ENCODE measurements at regions not wholly inside any gene's neighbourhood (a gene's known extent, or its start where the extent isn't known, plus 50 kb on each side); places are given as distances from the start of the nearest gene placed in this dataset.
"Not testable (repeated sequence)": the region's sequence is repeated elsewhere in the genome, so short reads cannot be mapped to it uniquely, and the experiment has no call there.

GRCh38 chr1:165147799-165148198 lies 208.7 kb downstream of the LMX1A start:
- no peak for DNase-seq

DNA sequence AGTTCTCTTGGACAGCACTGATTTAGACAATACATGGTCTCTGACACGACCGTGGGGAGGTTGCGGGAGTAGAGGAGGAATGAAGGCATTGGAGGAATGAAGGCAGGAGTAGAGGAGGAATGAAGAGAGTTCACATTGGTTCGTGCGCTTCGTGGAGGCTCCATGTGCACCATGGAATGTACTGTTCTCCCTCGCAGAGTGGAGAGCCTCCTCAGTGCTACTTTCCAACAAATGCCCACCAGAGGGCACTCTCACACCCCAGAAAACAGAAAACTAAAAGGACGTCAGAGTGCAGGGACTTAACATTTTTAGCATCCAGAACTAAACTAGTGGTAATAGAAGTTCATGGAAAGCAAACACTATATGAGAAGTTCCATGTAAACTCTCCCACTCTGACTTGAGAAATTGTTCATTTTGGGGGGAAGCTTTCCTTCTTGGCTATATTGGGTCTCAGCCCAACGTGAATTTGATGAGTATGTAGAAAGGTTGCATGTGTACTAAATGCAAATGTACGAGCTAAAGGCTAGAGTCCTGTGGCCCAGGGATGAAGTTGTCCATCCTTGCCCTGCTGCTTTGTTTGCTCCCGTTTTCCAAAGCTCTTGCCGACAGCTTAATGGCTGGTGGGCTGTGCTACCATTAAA lies 211.6 kb downstream of the LMX1A start:
- DNase-seq: peak; percentile 82

GRCh38 chr1:165143437-165144065 lies 213.0 kb downstream of the LMX1A start:
- DNase-seq: no peak

- no peak for DNase-seq
Observed at GRCh38 chr1:165138960-165139359, 217.6 kb downstream of the LMX1A start.

- DNase-seq: no peak
Observed at GRCh38 chr1:165137551-165138316, 218.8 kb downstream of the LMX1A start.

DNA sequence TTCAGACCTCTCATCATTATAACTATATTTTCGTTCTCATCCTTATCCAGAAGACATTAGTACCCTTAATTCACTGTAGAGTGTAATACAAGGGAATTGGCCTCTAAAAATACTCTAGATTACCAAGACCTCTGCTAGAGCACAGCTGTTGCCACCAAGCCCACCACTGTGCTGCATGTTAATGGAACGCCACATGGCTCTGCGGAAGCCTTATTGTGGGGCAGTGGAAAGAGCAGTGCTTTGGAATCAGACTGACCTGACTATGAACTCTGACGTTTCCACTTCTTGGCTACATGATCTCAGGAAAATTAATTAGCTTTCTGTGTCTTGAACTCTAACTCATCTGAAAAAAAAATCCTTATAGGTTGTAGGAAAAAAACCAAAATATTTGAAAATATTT lies 222.1 kb downstream of the LMX1A start:
- no peak for DNase-seq

DNA sequence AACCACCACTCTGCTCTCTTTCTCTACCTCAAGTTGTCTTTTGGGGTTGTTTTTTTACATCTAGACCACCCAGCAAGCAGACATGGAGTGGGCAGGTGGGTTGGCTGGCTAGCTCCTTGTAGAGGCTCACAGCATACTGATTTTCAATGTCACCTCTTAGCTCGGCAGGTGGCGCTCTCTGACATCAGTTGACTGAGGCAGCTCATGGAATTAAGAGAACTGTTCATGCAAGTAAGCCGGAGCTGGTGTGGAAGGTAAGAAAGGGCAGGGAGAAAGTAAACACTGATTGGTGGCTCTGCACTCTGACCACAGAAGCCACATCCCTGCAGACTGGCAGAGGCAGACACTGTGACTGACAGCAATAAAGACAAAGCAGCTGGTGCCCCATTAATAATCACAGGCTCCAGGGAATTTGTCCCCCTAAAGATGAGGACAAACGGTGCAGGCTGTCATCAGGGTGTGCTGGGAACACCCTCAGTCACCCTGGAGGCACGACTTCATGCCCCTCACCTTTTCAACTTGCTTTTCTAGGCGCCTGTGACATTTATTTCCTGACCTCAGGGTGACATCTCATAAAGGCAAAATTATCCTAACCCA lies 226.8 kb downstream of the LMX1A start:
- DNase-seq: peak; percentile 94

DNA sequence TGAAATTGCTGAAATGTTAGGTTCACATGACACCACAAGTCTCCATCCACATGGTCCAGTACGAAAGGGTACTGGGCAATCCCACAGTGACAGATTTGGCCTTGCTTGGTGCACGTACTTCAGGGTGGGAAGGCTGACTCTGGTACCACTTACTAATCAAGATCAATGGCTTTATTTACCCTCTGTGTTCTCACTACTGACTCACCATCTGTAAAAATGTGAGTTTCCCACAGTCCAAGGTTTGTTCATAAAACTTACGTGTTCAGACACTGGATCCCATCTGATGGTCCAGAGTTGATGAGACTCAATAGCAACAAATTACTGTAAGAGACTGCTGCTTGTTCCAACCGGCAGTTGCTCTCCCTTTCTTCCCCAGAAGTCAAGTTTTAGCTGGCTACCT lies 231.7 kb downstream of the LMX1A start:
- DNase-seq: no peak

DNA sequence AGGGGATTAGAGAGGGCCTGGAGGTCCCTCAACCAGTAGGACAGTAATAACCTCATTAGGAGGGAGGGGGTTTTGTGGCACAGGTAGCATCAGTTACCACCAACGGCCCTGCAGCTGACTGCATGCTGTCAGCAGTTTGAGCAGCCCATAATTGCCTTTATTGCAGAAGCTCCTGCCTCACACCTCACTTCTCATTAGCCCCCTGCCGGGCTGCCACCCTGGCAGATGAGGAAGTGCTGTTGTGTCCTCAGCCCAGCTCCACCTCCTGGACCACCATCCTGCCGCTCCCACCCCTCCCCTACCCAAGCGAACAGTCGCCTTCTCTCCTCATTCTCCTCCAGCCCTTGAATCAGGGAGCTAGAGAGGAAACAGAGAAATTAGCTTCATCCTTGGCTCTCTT lies 237.4 kb downstream of the LMX1A start:
- DNase-seq: no peak

DNA sequence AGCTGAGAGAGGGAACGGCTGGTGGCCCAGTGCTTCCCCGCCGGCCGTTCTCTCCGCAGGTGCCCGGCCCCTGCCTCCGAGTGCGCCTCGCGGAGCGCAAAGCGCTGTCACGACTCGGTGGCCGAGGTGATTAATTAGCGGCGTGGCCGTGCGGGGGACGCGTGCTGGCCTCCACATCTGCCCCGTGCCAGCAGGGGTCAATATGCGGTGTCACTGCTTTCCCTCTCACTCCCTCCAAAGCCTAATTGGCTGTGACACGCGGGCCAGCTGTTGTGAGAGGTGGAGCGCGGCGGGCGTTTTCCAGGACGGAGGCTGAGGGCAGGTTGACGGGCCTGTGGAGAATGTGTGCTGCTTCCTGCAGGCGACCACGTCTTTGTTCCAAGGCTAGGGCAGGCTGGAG lies 239.0 kb downstream of the LMX1A start:
- DNase-seq: no peak

DNA sequence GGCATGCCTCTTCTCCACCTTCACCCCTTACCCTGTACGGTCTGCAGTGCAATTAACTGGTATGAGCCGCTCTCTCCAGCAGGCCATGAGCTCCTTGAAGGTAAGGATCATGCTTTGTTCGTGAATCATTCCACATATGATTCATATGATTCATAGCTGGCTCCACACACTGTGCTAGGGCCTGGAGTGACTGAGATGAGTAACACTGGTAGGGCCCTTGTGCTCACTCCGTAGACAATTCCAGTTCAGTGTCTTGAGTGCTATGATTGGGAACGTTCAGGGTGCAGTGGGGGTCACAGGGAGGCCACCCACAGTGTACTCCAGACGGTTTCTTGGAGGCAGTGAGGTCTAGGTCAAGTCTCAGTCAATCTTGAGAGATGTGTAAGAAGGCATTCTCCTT lies 239.8 kb downstream of the LMX1A start:
- DNase-seq: no peak

DNA sequence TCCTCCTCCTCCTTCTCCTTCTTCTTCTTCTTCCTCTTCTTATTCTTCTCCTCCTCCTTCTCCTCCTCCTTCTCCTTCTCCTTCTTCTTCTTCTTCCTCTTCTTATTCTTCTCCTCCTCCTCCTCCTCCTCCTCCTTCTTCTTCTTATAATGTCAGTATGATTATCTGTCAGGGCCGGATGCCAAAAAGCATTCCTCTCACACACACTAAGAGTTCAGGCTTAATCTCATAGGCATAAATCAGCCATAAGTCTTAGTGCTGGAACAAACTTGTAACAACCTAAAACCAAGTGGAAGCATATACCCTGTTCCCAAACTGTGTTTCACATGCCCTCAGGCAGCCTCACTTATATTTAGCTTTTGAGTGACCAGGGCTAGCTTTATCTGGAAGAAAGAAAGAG lies 240.3 kb downstream of the LMX1A start:
- no peak for DNase-seq

- DNase-seq: no peak
Observed at GRCh38 chr1:165114889-165115285, 241.6 kb downstream of the LMX1A start.

- DNase-seq: peak; percentile 98
Observed at GRCh38 chr1:165114022-165114888, 242.3 kb downstream of the LMX1A start.

DNA sequence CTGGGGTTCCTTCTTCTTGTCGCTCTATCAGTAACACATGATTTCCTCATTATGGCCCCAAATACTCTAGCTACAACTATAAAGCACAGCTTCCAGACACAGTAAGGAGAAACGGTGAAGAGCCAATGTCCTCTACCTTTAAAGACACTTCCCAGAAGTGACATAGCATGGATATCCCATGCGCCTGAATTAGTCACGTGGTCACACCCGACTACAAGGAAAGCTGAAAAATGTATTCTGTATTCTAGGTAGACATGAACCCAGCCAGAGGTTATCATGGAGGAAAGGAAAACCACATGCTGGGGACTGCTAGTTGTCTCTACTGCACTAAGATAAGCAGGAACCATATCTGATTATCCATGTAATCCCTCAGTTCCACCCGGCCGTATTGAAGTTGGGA lies 244.3 kb downstream of the LMX1A start:
- no peak for DNase-seq

GRCh38 chr1:165109013-165109412 lies 247.5 kb downstream of the LMX1A start:
- no peak for DNase-seq

- not testable (repeated sequence) for DNase-seq
Observed at GRCh38 chr1:165092542-165093162, 263.9 kb downstream of the LMX1A start.

GRCh38 chr1:165080253-165080896 lies 276.1 kb downstream of the LMX1A start:
- DNase-seq: no peak

DNA sequence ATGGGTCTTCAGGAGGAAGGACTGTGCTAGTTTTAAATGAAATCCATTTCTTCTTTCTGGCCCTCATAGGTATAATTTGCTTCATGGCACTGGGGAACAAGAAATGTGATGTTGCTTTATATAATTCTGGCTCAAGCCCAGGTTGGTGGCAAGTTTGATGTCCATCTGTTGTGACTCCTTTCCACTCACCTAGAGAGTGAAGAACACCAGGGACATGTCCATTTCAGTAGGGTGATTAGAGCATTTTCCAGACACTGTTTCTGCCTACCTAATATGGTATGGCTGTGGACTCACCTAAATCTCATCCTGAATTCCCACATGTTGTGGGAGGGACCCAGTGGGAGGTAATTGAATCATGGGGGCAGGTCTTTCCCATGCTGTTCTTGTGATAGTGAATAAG lies 278.1 kb downstream of the LMX1A start:
- DNase-seq: no peak

DNA sequence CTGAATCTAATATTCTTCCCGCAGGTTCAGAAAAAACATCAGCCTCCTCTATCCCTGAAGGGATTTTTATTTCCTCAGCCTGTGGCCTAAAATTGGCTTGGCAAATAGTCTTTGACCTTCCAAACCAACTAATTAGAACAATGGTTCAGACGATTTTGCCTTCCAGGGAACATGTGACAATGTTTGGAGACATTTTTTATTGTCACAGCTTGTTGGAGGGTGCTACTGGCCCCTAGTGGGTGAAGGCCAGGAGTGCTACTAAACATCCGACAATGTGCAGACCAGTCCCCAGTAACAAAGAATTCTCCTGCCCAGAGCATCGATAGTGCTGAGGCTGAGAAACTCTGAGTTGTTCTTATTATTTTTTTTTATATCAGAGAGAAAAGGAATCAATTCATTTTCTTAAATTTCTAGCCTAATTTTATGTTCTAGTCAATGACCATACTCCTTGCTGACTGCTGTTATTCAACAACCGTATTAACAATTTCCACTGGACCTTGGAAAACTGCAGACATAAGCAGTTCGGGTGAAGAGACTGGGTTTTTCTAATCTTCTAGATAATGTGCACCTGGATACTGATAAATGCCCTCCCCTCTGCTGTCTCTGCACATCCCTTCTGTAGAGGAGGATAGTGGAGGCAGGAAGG lies 280.7 kb downstream of the LMX1A start:
- DNase-seq: peak; percentile 38

All from NCI-H1694 (cell line).